AG04449 (cell line): ENCODE measurements at regions not wholly inside any gene's neighbourhood (a gene's known extent, or its start where the extent isn't known, plus 50 kb on each side); places are given as distances from the start of the nearest gene placed in this dataset.

Experiments used
- CTCF ChIA-PET: fragments of 350-600 bp; formaldehyde crosslinking; extraction: SDS; loops from one replicate; lab custom pipeline; 2021; ENCODE audit warnings: antibody characterized with exemption; lab: Yijun Ruan, JAX
- POLR2A ChIA-PET: fragments of 400-600, 350-600 bp; formaldehyde crosslinking; extraction: SDS; loops from one replicate; lab custom pipeline; 2020; ENCODE audit warnings: antibody characterized with exemption, inconsistent platforms; lab: Yijun Ruan, JAX
- DNase-seq: peaks from one replicate; pipeline ENCODE4 v3.0.0-alpha.2; 2010; ENCODE audit warnings: low read depth, low spot score
- H3K4me3 ChIP-seq: 2 replicates; pipeline ENCODE4 v1.5.1; 2011; ENCODE audit warnings: low read depth, mild to moderate bottlenecking, control low read depth, low read length
- TF ChIP-seq, protein P1 (sequence below): IDR thresholded peaks from one replicate; pipeline ENCODE4 v1.5.1; 2011; ENCODE audit warnings: mild to moderate bottlenecking, moderate library complexity, low read length, control low read depth, inconsistent platforms; ENCODE audit not compliant: insufficient read depth; ENCODE audit errors: missing control alignments

- CTCF ChIA-PET, result interaction anchor here (1.2 kb wide), 1 partner anchor 17 kb away, joined by 3 read pairs; no protein-coding TSS in a partner anchor
- POLR2A ChIA-PET, result no interaction called here
- H3K4me3 ChIP-seq, result no peak overlapping the region
- DNase-seq, result no peak
- TF ChIP-seq, protein P1, sequence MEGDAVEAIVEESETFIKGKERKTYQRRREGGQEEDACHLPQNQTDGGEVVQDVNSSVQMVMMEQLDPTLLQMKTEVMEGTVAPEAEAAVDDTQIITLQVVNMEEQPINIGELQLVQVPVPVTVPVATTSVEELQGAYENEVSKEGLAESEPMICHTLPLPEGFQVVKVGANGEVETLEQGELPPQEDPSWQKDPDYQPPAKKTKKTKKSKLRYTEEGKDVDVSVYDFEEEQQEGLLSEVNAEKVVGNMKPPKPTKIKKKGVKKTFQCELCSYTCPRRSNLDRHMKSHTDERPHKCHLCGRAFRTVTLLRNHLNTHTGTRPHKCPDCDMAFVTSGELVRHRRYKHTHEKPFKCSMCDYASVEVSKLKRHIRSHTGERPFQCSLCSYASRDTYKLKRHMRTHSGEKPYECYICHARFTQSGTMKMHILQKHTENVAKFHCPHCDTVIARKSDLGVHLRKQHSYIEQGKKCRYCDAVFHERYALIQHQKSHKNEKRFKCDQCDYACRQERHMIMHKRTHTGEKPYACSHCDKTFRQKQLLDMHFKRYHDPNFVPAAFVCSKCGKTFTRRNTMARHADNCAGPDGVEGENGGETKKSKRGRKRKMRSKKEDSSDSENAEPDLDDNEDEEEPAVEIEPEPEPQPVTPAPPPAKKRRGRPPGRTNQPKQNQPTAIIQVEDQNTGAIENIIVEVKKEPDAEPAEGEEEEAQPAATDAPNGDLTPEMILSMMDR, result no peak
These were observed 378.2 kb upstream of the ZMIZ1 start for GRCh38 chr10:78690354-78691111.

- DNase-seq, result no peak
- TF ChIP-seq, protein P1, result no peak
- no peak overlapping the region for H3K4me3 ChIP-seq
- ChIA-PET CTCF (no interaction called here), POLR2A (no interaction called here)
These were observed 377.3 kb upstream of the ZMIZ1 start for GRCh38 chr10:78691301-78692030.

GRCh38 chr10:78692071-78692470 is 376.7 kb upstream of the ZMIZ1 start:
- no peak overlapping the region for H3K4me3 ChIP-seq
- ChIA-PET CTCF (no interaction called here), POLR2A (no interaction called here)

GRCh38 chr10:78695846-78696245 is 372.9 kb upstream of the ZMIZ1 start:
- TF ChIP-seq, protein P1, result no peak
- no peak for DNase-seq
- ChIA-PET POLR2A (no interaction called here), CTCF (no interaction called here)
- no peak overlapping the region for H3K4me3 ChIP-seq

More at GRCh38 chr10:78692071-78692470, 376.7 kb upstream of the ZMIZ1 start:
- DNase-seq, result no peak
- TF ChIP-seq, protein P1, result no peak

GRCh38 chr10:78696791-78697395 is 371.9 kb upstream of the ZMIZ1 start:
- DNase-seq, result no peak
- ChIA-PET CTCF (interaction anchor here (1.1 kb wide), 1 partner anchor 10 kb away, joined by 3 read pairs; no protein-coding TSS in a partner anchor), POLR2A (no interaction called here)

More at GRCh38 chr10:78696791-78697395, 371.9 kb upstream of the ZMIZ1 start:
- no peak overlapping the region for H3K4me3 ChIP-seq
- TF ChIP-seq, protein P1, result no peak
